Thyroid gland (tissue), 4 donors: ENCODE measurements at regions not wholly inside any gene's neighbourhood (a gene's known extent, or its start where the extent isn't known, plus 50 kb on each side); places are given as distances from the start of the nearest gene placed in this dataset.

Source experiments
- DNase-seq, 2 donors: peaks; one replicate each; pipeline ENCODE4 v3.0.0-alpha.2; 2019
- H3K27ac ChIP-seq, 3 donors: fragments of 200-600 bp; sonication (generic); 1 replicate in 2 of 3; 2 replicates in 1 of 3; pipeline ENCODE4 v1.5.1; 2016 to 2019; ENCODE audit warnings: mild to moderate bottlenecking in 1 of 3, moderate library complexity in 1 of 3
- H3K27me3 ChIP-seq: fragments of 200-600 bp; sonication (generic); one replicate; pipeline ENCODE4 v1.5.1; 2019
- H3K36me3 ChIP-seq, 2 donors: fragments of 200-600 bp; sonication (generic); one replicate each; pipeline ENCODE4 v1.5.1; 2016 to 2019
- H3K4me1 ChIP-seq, 2 donors: fragments of 200-600 bp; sonication (generic); one replicate each; pipeline ENCODE4 v1.5.1; 2017 to 2019
- H3K4me3 ChIP-seq, 3 donors: fragments of 200-600 bp; sonication (generic); replicated peaks in 1 of 3; 1 replicate in 2 of 3; 2 replicates in 1 of 3; pipeline ENCODE4 v1.5.1; 2016; ENCODE audit warnings: mild to moderate bottlenecking in 1 of 3
- H3K9me3 ChIP-seq: fragments of 200-600 bp; sonication (generic); one replicate; pipeline ENCODE4 v1.5.1; 2017
- POLR2A ChIP-seq, 2 donors: fragments of 450-650 bp; IDR thresholded peaks; one replicate each; pipeline ENCODE4 v1.6.1; 2017; ENCODE audit warnings: antibody characterized with exemption in 2 of 2, mild to moderate bottlenecking in 2 of 2, moderate library complexity in 1 of 2
- WGBS, 2 donors: methylation state at CpG; one replicate each; pipeline ENCODE4 v1.1.5; 2017; 5-methylcytosine and 5-hydroxymethylcytosine counted together
- intact Hi-C: fragments of 100-400 bp; cut with DNase I; formaldehyde crosslinking; loops from one replicate; pipeline ENCODE4 v1.15.1; 2023
- TF ChIP-seq, protein P1 (sequence below), 6 experiments: fragments of 200-600 bp in 3 of 6; fragments of 450-650 bp in 3 of 6; sonication (generic) in 3 of 6; IDR thresholded peaks; one replicate each; pipeline ENCODE4 v1.5.1; 2016 to 2019; ENCODE audit warnings: antibody characterized with exemption in 6 of 6, mild to moderate bottlenecking in 2 of 6, inconsistent platforms in 1 of 6, moderate library complexity in 1 of 6

GRCh38 chr12:127373559-127373958 lies 893.4 kb upstream of the TMEM132C start:
- no peak overlapping the region for H3K27ac ChIP-seq
- no peak for DNase-seq
- no peak overlapping the region for H3K4me3 ChIP-seq
- TF ChIP-seq POLR2A (IDR thresholded peaks at IDR 0.05) = no peak
- TF ChIP-seq, protein P1, sequence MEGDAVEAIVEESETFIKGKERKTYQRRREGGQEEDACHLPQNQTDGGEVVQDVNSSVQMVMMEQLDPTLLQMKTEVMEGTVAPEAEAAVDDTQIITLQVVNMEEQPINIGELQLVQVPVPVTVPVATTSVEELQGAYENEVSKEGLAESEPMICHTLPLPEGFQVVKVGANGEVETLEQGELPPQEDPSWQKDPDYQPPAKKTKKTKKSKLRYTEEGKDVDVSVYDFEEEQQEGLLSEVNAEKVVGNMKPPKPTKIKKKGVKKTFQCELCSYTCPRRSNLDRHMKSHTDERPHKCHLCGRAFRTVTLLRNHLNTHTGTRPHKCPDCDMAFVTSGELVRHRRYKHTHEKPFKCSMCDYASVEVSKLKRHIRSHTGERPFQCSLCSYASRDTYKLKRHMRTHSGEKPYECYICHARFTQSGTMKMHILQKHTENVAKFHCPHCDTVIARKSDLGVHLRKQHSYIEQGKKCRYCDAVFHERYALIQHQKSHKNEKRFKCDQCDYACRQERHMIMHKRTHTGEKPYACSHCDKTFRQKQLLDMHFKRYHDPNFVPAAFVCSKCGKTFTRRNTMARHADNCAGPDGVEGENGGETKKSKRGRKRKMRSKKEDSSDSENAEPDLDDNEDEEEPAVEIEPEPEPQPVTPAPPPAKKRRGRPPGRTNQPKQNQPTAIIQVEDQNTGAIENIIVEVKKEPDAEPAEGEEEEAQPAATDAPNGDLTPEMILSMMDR (IDR thresholded peaks at IDR 0.05) = no peak
- H3K27me3 ChIP-seq = no peaks in the 10 kb centered on the region
- WGBS, 2 donors = 89 to 91% methylated on average over 4 of the region's 4 CpGs
- H3K4me1 ChIP-seq = no peaks in the 10 kb centered on the region
- H3K9me3 ChIP-seq = no peaks in the 10 kb centered on the region
- intact Hi-C loops = no loop called here
- H3K36me3 ChIP-seq = no peaks in the 10 kb centered on the region

DNA sequence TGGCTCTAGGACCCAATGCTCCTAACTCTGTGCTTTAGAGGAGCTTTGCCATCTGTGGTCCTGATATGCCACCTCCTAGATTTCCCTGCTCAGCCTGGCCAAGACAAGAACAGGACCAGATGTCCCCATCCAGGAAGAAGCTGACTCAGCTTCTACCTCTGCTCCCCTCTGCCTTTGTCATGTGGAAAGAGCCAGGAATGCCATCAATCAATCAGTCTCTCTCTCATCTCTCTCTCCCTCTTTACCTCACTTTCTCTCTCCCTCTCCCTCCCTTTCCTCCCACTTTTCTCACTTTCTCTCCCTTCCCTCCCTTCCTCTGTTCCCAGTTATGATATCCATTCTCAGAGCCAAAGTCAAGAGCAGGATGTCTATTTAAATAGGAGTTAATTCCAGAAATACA lies 892.5 kb upstream of the TMEM132C start:
- Histone ChIP-seq H3K4me3 (no peak overlapping the region), H3K4me1 (no peaks in the 10 kb centered on the region), H3K36me3 (no peaks in the 10 kb centered on the region), H3K27me3 (no peaks in the 10 kb centered on the region), H3K27ac (no peak overlapping the region), H3K9me3 (no peaks in the 10 kb centered on the region)
- DNase-seq = no peak
- no peak for TF ChIP-seq POLR2A (IDR thresholded peaks at IDR 0.05)
- TF ChIP-seq, protein P1 (IDR thresholded peaks at IDR 0.05) = no peak
- intact Hi-C loops = no loop called here

DNA sequence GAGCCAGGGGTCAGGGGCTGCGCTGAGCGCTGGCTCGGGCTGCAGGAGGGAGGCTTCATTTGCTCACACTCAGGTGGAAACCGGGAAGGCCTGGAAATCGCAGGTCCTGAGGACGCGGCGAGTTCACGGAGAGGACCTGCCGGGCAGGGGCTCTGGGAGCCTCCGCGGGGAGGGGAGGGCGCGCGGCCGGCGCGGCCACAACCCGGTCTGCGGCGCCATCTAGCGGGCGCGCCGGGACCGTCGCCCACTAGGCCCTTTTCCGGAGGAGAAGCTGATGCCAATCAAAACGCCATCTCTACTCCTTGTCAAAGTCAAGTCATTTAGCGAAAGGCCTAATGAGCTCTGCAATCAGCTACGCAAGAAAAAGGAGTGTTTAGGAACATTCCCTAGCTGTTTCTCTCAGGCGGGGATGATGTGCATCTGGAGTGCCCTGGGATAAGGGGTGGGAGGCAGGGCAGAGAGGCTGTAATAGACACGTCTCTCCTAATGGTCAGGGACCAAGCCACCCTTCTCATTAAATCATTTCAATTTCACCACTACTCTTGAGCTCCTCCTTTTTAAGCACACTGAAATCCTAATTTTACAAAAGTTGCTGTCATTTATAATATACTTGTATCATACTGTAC lies 885.8 kb upstream of the TMEM132C start:
- H3K27me3 ChIP-seq = no peaks in the 10 kb centered on the region
- H3K9me3 ChIP-seq = no peaks in the 10 kb centered on the region
- H3K4me1 ChIP-seq = no peaks in the 10 kb centered on the region
- H3K4me3 ChIP-seq = no peak overlapping the region
- intact Hi-C loops = no loop called here
- WGBS, 2 donors = 6 to 10% methylated on average over 11 to 25 of the region's 33 CpGs
- TF ChIP-seq, protein P1 (IDR thresholded peaks at IDR 0.05) = peak; percentile 41 to 78 (median 54)
- no peak for TF ChIP-seq POLR2A (IDR thresholded peaks at IDR 0.05)
- peak; percentile 39 to 44 for DNase-seq
- H3K36me3 ChIP-seq = no peaks in the 10 kb centered on the region
- H3K27ac ChIP-seq = no peak overlapping the region

- Histone ChIP-seq H3K9me3 (no peaks in the 10 kb centered on the region), H3K36me3 (no peaks in the 10 kb centered on the region), H3K27me3 (no peaks in the 10 kb centered on the region), H3K4me3 (no peak overlapping the region), H3K4me1 (no peaks in the 10 kb centered on the region), H3K27ac (no peak overlapping the region)
- intact Hi-C loops = no loop called here
- WGBS, 2 donors = 74% methylated on average over 6 of the region's 6 CpGs
- TF ChIP-seq POLR2A (IDR thresholded peaks at IDR 0.05) = no peak
- TF ChIP-seq, protein P1 (IDR thresholded peaks at IDR 0.05) = no peak
- DNase-seq = no peak
Observed at GRCh38 chr12:127381681-127382080, 885.3 kb upstream of the TMEM132C start.

GRCh38 chr12:127383281-127383680 lies 883.7 kb upstream of the TMEM132C start:
- Histone ChIP-seq H3K4me3 (no peak overlapping the region), H3K9me3 (no peaks in the 10 kb centered on the region), H3K27ac (no peak overlapping the region), H3K27me3 (no peaks in the 10 kb centered on the region), H3K4me1 (no peaks in the 10 kb centered on the region), H3K36me3 (no peaks in the 10 kb centered on the region)
- no peak for TF ChIP-seq POLR2A (IDR thresholded peaks at IDR 0.05)
- TF ChIP-seq, protein P1 (IDR thresholded peaks at IDR 0.05) = no peak
- DNase-seq = no peak
- 67 to 68% methylated on average over 8 of the region's 8 CpGs for WGBS, 2 donors
- intact Hi-C loops = no loop called here
